ENCODE measurements at regions not wholly inside any gene's neighbourhood (a gene's known extent, or its start where the extent isn't known, plus 50 kb on each side); places are given as distances from the start of the nearest gene placed in this dataset.

DNA sequence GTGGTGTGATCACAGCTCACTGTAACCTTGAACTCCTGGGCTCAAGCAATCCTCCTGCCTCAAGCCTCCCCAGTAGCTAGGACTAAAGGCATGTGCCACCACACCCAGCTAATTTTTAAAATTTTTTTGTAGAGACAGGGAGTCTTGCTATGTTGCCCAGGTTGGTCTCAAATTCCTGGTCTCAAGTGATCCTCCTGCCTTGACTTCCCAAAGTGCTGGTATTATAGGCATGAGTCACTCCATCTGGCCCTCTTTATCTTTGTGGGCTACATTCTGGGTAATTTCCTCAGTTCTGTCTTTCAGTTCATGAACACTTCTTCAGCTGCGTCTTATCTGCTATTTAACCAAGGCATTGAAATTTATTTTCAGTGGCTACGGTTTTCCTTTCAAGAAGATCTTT is 196.6 kb upstream of the IER5L start:
- no peak overlapping the region for H3K27ac Mint-ChIP-seq
- H3K27me3 Mint-ChIP-seq, result no peaks in the 10 kb centered on the region
- no peaks in the 10 kb centered on the region for H3K36me3 Mint-ChIP-seq
- H3K9me3 Mint-ChIP-seq (ENCODE audit: low read depth), result no peaks in the 10 kb centered on the region
- H3K4me3 Mint-ChIP-seq, result no peak overlapping the region
- H3K4me1 Mint-ChIP-seq (ENCODE audit: low read depth), result no peaks in the 10 kb centered on the region

DNA sequence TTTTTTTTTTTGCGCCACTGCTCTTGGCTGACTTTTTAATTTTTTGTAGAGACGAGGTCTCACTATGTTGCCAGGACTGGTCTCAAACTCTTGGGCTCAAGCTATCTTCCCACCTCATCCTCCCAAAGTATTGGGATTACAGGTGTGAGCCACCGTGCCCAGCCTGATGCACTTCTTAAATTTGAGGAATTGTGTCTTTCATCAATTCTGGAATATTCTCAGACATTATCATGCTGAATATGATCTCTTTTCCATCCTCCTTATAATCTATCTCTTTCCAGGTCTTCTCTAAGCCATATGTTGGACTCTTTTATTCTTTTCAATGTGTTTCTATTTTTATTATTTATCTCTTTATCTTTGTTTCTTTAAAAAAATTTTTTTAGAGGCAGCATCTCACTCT is 196.2 kb upstream of the IER5L start:
- Mint-ChIP-seq H3K4me1 (ENCODE audit: low read depth) (no peaks in the 10 kb centered on the region), H3K36me3 (no peaks in the 10 kb centered on the region), H3K27me3 (no peaks in the 10 kb centered on the region), H3K4me3 (no peak overlapping the region), H3K27ac (no peak overlapping the region), H3K9me3 (ENCODE audit: low read depth) (no peaks in the 10 kb centered on the region)

DNA sequence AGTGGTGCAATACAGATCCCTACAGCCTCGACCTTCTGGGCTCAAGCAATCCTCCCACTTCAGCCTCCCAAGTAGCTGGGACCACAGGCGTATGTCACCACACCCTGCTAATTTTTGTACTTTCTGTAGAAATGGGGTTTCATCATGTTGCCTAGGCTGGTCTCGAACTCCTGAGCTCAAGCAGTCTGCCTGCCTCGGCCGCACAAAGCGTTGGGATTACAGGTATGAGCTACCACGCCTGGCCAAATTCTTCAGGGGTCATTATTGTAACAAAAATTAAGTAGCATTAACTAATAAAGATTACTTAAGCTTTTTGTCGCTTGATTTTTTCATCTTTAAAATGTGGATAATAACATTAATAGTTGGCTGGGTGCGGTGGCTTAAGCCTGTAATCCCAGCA is 195.3 kb upstream of the IER5L start:
- H3K27me3 Mint-ChIP-seq, result no peaks in the 10 kb centered on the region
- no peak overlapping the region for H3K27ac Mint-ChIP-seq
- no peak overlapping the region for H3K4me3 Mint-ChIP-seq
- no peaks in the 10 kb centered on the region for H3K9me3 Mint-ChIP-seq (ENCODE audit: low read depth)
- H3K36me3 Mint-ChIP-seq, result no peaks in the 10 kb centered on the region
- no peaks in the 10 kb centered on the region for H3K4me1 Mint-ChIP-seq (ENCODE audit: low read depth)

DNA sequence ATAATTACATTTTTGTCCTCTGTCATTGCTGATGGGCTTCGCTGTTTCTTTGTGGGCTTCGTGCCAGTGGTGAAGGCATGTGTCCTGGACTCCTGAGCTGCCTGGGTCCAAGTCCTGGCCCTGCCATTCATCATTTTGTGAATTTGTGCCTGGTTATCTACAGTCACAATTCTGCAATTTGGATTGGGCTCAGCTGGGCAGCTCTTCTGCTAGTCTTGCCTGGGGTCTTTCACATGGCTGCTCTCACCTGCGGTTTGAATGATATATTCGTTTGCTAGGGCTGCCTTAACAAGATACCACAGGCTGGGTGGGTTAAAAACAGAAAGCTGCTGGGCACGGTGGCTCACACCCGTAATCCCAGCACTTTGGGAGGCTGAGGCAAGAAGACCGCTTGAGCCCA is 192.7 kb upstream of the IER5L start:
- Mint-ChIP-seq H3K27me3 (no peaks in the 10 kb centered on the region), H3K9me3 (ENCODE audit: low read depth) (no peaks in the 10 kb centered on the region), H3K27ac (no peak overlapping the region), H3K4me1 (ENCODE audit: low read depth) (no peaks in the 10 kb centered on the region), H3K4me3 (no peak overlapping the region), H3K36me3 (no peaks in the 10 kb centered on the region)

DNA sequence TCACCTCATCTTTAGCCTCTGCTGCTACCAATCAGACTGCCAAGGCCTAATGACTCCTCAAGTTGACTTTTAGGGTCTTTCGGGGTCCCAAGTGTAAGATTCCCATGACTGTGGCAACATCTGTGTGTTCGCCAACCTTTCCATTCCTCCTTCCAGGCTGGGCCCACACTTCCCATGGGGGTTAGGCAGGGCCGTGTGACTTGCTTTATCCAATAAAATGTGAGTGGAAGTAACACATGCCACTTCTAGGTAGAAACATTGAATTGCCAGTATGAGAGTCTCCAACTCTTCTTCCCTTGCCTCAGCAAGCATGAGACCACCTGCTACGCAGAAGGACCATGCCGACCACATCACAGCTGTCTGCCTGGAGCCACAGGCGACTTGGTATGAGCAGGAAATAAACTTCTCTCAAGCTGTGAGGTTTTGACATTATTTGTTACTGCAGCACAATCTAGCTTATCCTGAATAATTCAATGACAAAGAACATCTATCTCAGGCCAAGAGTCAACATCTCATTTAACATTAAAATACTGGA is 190.4 kb upstream of the IER5L start:
- Mint-ChIP-seq H3K36me3 (no peaks in the 10 kb centered on the region), H3K27me3 (no peaks in the 10 kb centered on the region), H3K4me1 (ENCODE audit: low read depth) (no peaks in the 10 kb centered on the region), H3K27ac (no peak overlapping the region), H3K9me3 (ENCODE audit: low read depth) (no peaks in the 10 kb centered on the region), H3K4me3 (no peak overlapping the region)

DNA sequence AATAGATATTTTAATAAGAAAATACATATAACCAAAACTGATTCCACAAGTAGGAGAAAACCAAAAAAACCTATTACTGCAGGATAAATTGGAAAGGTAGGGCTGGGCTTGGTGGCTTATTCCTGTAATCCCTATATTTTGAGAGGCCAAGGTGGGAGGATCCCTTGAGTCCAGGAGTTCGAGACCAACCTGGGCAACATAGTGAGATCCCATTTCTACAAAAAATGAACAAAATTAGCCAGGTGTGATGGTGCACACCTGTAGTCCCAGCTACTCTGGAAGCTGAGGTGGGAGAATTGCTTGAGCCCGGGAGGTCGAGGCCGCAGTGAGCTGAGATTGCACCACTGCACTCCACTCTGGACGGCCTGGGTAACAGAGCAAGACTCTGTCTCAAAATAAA is 189.2 kb upstream of the IER5L start:
- Mint-ChIP-seq H3K36me3 (no peaks in the 10 kb centered on the region), H3K4me3 (no peak overlapping the region), H3K9me3 (ENCODE audit: low read depth) (no peaks in the 10 kb centered on the region), H3K27ac (no peak overlapping the region), H3K27me3 (no peaks in the 10 kb centered on the region), H3K4me1 (ENCODE audit: low read depth) (no peaks in the 10 kb centered on the region)

DNA sequence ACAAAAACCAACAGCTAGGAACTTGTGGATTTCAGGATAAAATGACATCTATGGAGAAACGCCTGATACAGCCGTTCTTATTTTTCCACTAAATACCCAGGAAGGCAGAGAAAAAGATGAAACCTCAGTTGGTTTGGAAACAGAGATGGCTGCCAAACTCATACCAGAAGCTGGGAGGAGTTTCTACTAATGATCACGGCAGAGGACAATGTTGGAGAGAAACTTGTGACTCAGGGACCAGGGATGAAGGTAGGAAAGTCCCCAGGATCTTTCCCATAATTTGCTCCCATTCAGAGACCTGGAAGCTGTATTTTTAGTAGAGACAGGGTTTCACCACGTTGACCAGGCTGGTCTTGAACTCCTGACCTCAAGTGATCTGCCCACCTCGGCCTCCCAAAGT is 187.1 kb upstream of the IER5L start:
- Mint-ChIP-seq H3K27me3 (no peaks in the 10 kb centered on the region), H3K9me3 (ENCODE audit: low read depth) (no peaks in the 10 kb centered on the region), H3K4me3 (no peak overlapping the region), H3K4me1 (ENCODE audit: low read depth) (no peaks in the 10 kb centered on the region), H3K36me3 (no peaks in the 10 kb centered on the region), H3K27ac (no peak overlapping the region)

DNA sequence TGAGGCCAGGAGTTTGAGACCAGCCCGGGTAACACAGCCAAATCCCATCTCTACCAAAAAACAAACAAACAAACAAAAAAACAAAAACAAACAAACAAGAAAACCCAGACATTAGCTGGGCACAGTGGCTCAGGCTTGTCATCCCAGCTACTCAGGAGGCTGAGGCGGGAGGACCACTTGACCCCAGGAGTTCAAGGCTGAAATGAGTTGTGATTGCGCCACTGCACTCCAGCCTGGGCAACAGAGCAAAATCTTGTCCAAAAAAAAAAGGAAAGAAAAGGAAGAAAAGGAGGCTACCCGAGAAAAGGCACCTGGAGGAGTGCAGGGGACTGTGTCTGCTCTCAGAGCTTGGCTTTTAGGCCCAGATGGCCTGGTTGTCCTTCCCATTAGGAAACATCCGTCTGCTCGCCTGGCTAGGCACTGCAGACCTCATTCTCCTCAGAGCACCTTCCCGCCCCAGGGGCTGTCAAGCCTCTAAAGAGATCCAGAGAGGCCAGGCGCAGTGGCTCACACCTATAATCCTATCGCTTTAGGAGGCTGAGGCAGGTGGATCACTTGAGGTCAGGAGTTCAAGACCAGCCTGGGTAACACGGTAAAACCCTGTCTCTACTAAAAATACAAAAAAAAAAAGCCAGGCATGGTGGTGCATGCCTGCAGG is 185.3 kb upstream of the IER5L start:
- Mint-ChIP-seq H3K27me3 (no peaks in the 10 kb centered on the region), H3K27ac (no peak overlapping the region), H3K36me3 (no peaks in the 10 kb centered on the region), H3K4me1 (ENCODE audit: low read depth) (no peaks in the 10 kb centered on the region), H3K4me3 (no peak overlapping the region), H3K9me3 (ENCODE audit: low read depth) (no peaks in the 10 kb centered on the region)

DNA sequence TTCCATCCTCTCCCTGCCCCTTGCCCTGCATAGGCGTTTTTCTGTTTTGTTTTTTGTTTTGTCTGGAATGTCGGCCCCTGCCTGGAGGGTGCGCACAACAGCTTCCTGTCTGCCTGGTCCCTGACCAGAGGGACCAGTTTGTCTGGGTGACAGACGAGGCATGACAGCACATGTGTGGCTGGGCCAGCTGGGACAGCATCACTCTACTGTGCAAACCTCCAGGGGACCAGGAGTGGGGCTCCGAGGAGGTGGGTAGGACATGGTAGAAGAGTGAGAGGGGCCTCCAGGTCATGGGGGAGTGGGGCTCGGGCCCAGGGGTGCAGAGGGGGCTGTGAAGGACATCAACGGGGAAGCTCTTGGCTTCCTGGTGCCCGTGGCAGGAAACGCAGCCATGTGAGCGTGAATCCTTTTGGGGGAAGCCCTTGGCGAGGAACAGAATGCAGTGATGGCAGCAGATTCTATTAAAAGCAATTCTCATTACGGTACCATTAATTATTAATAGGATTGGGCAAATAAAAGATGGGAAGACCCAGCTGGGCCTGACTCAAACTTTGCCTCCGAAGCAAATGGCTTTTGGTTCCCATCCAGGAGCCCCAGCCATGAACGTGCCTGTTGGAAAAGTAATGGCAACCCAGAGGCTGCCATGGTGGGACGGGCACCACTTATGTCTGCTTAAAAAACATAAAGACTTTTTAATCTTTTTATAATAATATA is 184.4 kb upstream of the IER5L start:
- no peaks in the 10 kb centered on the region for H3K36me3 Mint-ChIP-seq
- no peak overlapping the region for H3K27ac Mint-ChIP-seq
- H3K4me3 Mint-ChIP-seq, result no peak overlapping the region
- H3K27me3 Mint-ChIP-seq, result no peaks in the 10 kb centered on the region
- no peaks in the 10 kb centered on the region for H3K9me3 Mint-ChIP-seq (ENCODE audit: low read depth)
- no peaks in the 10 kb centered on the region for H3K4me1 Mint-ChIP-seq (ENCODE audit: low read depth)

DNA sequence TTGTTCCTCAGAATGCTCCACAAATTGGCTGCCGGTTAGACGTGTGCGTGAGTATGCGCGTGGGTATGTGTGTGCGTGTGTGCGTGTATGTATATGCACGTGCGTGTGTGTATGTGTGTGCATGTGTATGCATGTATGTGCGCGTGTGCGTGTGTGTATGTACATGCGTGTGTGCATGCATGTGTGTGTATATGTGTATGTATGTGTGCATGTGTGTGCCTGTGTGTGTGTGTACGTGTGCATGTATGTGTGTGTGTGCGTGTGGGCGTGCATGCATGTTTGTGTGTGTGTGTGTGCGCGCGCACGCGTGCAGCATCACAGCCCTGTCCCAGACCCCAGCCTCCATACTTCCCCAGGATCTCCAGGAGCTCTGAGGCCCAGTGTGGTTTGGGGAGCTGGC is 183.1 kb upstream of the IER5L start:
- Mint-ChIP-seq H3K27ac (no peak overlapping the region), H3K4me3 (no peak overlapping the region), H3K4me1 (ENCODE audit: low read depth) (no peaks in the 10 kb centered on the region), H3K27me3 (no peaks in the 10 kb centered on the region), H3K9me3 (ENCODE audit: low read depth) (no peaks in the 10 kb centered on the region), H3K36me3 (no peaks in the 10 kb centered on the region)

DNA sequence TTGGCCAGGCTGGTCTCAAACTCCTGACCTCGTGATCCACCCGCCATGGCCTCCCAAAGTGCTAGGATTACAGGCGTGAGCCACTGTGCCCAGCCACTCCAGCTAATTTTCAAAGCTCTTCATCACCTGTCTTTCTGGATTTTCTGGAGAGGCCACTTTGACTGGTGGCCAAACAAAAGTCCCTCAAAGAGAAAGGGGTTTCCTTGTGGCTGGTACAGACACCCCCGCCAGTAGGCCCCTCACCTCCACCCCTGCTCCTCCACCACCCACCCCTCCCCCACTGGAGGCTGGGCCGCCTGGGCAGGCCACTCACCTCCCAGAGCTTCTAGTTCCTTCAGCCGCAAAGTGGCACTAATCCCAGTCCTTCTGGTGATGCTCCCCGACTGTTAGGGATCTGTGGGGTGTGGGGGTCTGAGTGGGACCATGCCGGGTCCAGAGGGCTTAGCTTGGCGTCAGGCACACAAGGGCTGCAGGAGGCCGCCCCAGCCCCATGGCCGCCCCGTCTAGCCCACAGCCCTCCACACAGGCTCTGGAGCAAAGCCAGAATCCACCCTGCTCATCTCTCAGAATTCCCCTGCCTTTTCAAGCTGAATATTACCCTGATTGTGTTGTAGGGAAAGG is 182.0 kb upstream of the IER5L start:
- Mint-ChIP-seq H3K36me3 (peaks cover 3% of the 10 kb centered on the region), H3K4me1 (ENCODE audit: low read depth) (no peaks in the 10 kb centered on the region), H3K27ac (no peak overlapping the region), H3K9me3 (ENCODE audit: low read depth) (peaks cover 3% of the 10 kb centered on the region), H3K4me3 (no peak overlapping the region), H3K27me3 (no peaks in the 10 kb centered on the region)

DNA sequence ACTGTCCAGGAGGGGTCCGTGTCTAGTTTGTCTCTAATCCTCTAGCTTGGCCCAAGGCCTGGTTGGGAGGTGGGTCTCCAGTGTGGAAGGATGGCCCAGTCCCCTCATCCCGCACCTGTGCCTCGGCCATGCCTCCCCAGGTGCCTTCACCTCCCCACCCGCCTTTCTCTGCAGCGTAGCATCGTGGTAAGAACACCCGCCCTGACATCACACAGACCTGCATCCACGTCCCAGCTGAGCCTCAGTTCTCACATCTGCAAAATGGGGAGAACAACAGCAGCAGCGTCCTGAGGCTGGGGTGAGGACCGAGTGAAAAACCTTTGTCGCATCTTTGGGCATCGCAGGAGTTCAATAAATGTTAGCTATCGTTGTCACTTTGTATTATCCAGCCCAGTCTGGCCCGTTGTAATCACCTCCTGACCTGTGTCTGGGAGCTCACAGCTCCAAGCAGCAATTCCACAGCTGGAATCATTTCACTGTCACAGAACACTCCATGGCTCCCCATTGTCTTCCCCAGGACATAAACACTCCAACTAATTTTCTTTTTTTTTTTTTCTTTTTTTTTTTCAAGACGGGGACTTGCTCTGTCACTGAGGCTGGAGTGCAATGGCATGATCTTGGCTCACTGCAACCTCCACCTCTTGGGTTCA is 181.2 kb upstream of the IER5L start:
- H3K4me1 Mint-ChIP-seq (ENCODE audit: low read depth), result no peaks in the 10 kb centered on the region
- peaks cover 3% of the 10 kb centered on the region for H3K36me3 Mint-ChIP-seq
- peaks cover 3% of the 10 kb centered on the region for H3K9me3 Mint-ChIP-seq (ENCODE audit: low read depth)
- H3K27me3 Mint-ChIP-seq, result no peaks in the 10 kb centered on the region
- no peak overlapping the region for H3K4me3 Mint-ChIP-seq
- H3K27ac Mint-ChIP-seq, result no peak overlapping the region

DNA sequence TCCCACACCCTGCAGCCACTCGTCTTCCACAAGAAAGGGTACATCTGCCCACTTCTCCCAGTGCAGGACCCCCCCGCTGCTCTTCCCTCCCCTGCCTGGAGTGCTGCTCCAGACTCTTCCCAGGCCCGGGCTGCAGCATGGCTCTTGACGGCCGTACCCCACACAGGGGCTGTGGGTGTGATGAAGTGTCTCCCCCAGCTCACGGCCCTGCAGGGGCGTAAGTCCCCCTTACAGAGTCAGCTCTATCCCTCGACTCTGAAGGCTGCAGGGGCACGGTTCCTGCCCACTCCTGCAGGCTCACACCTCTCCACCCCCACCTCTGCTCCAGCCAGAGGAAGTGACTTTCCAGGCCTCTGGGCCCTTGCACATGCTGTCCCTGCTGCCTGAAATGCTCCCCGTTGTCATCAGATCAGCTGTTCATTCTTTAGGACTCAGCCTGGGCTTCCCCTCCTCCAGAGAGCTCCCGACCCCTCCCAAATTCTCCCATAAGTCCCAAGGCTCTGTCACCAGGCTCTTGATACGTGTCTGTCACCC is 180.6 kb upstream of the IER5L start:
- Mint-ChIP-seq H3K9me3 (ENCODE audit: low read depth) (peaks cover 3% of the 10 kb centered on the region), H3K36me3 (peaks cover 3% of the 10 kb centered on the region), H3K4me1 (ENCODE audit: low read depth) (no peaks in the 10 kb centered on the region), H3K27ac (no peak overlapping the region), H3K27me3 (no peaks in the 10 kb centered on the region), H3K4me3 (no peak overlapping the region)

DNA sequence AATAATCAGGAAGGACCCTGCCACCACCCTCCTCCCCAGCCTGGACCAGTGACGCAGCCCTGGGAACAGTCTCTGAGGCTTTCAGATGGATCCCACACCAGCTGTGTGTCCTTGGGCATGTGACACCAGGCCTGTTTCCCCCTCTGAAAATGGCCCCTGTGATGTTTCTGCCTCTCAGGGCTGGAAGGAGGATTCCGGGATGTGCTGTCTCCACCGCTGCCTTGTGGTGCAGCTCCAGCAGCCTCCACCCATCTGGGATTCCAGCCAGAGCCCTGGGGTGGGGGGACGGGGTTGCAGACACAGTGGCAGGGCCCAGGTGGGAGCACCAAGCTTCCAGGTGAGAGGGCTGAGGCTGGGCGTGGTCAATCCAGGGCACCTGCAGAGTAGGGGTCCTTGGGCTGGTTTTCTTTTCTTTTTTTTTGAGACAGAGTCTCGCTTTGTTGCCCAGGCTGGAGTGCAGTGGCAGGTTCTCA is 179.7 kb upstream of the IER5L start:
- peaks cover 3% of the 10 kb centered on the region for H3K9me3 Mint-ChIP-seq (ENCODE audit: low read depth)
- H3K36me3 Mint-ChIP-seq, result peaks cover 3% of the 10 kb centered on the region
- no peak overlapping the region for H3K27ac Mint-ChIP-seq
- no peaks in the 10 kb centered on the region for H3K27me3 Mint-ChIP-seq
- no peaks in the 10 kb centered on the region for H3K4me1 Mint-ChIP-seq (ENCODE audit: low read depth)
- H3K4me3 Mint-ChIP-seq, result no peak overlapping the region

All from activated naive CD8-positive, alpha-beta T cell (primary cell).